ENCODE measurements at regions not wholly inside any gene's neighbourhood (a gene's known extent, or its start where the extent isn't known, plus 50 kb on each side); places are given as distances from the start of the nearest gene placed in this dataset.
"Not testable (repeated sequence)": the region's sequence is repeated elsewhere in the genome, so short reads cannot be mapped to it uniquely, and the experiment has no call there.

GRCh38 chr18:79579807-79580497 is 99.7 kb upstream of the CTDP1 start:
- DNase-seq, result no peak

GRCh38 chr18:79580498-79581171 is 99.0 kb upstream of the CTDP1 start:
- DNase-seq, result no peak

GRCh38 chr18:79581406-79581805 is 98.2 kb upstream of the CTDP1 start:
- DNase-seq, result no peak

GRCh38 chr18:79581911-79582310 is 97.7 kb upstream of the CTDP1 start:
- DNase-seq, result no peak

GRCh38 chr18:79582978-79583377 is 96.6 kb upstream of the CTDP1 start:
- no peak for DNase-seq

GRCh38 chr18:79583426-79583825 is 96.2 kb upstream of the CTDP1 start:
- no peak for DNase-seq

GRCh38 chr18:79583984-79584401 is 95.6 kb upstream of the CTDP1 start:
- DNase-seq, result no peak

GRCh38 chr18:79584491-79585394 is 94.9 kb upstream of the CTDP1 start:
- no peak for DNase-seq

GRCh38 chr18:79585395-79586370 is 93.9 kb upstream of the CTDP1 start:
- no peak for DNase-seq

- DNase-seq, result no peak
These were observed 93.0 kb upstream of the CTDP1 start for GRCh38 chr18:79586436-79587225.

- no peak for DNase-seq
These were observed 92.3 kb upstream of the CTDP1 start for GRCh38 chr18:79587226-79587741.

GRCh38 chr18:79587779-79588635 is 91.6 kb upstream of the CTDP1 start:
- no peak for DNase-seq

- no peak for DNase-seq
These were observed 90.7 kb upstream of the CTDP1 start for GRCh38 chr18:79588636-79589481.

GRCh38 chr18:79589601-79590091 is 90.0 kb upstream of the CTDP1 start:
- DNase-seq, result no peak

- DNase-seq, result no peak
These were observed 89.2 kb upstream of the CTDP1 start for GRCh38 chr18:79590191-79591031.

GRCh38 chr18:79591032-79591308 is 88.6 kb upstream of the CTDP1 start:
- DNase-seq, result no peak

- not testable (repeated sequence) for DNase-seq
These were observed 86.9 kb upstream of the CTDP1 start for GRCh38 chr18:79592684-79593083.

GRCh38 chr18:79595876-79596374 is 83.7 kb upstream of the CTDP1 start:
- DNase-seq, result no peak
